Uterus (tissue), 2 donors: ENCODE measurements at regions not wholly inside any gene's neighbourhood (a gene's known extent, or its start where the extent isn't known, plus 50 kb on each side); places are given as distances from the start of the nearest gene placed in this dataset.

Source experiments
- POLR2A ChIP-seq, 2 donors: fragments of 450-650 bp; IDR thresholded peaks; one replicate each; pipeline ENCODE4 v1.6.1; 2016; ENCODE audit warnings: antibody characterized with exemption in 2 of 2, mild to moderate bottlenecking in 1 of 2, moderate library complexity in 1 of 2
- TF ChIP-seq, protein P1 (sequence below), 4 experiments: fragments of 200-600 bp in 2 of 4; fragments of 450-650 bp in 2 of 4; sonication (generic) in 2 of 4; IDR thresholded peaks; one replicate each; pipeline ENCODE4 v1.5.1; 2016 to 2019; ENCODE audit warnings: antibody characterized with exemption in 4 of 4, mild to moderate bottlenecking in 2 of 4, moderate library complexity in 1 of 4

DNA sequence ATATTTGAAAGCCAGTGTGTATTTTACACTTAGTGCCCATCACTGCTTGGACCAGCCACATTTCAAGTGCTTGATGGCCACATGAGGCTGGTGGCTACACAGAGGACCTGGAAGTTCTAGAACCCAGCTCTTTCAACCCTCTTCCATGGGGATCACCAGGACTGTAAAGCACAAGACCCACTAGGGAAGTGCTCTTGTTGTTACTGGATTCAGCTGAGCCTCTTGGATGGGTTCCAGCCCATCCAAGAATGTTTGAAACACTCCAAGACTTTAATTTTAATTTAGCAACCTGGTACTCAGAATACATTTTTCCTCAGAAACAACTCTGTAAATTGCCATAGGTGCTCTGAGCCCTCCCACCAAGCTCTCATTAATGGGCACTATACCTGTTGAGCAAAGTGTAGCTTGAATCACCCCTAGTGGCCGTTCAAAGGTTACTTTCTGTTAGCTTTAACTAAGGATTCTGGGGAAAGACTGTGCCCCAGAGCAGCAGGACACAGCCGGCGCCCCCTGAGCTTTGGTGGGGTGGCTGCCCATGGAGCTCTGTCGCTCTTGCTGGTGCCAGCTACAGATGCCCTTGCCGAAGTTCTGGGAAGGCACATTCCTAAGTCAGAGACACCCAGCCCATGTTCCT lies 212.4 kb downstream of the HSD17B3 start:
- TF ChIP-seq, protein P1, sequence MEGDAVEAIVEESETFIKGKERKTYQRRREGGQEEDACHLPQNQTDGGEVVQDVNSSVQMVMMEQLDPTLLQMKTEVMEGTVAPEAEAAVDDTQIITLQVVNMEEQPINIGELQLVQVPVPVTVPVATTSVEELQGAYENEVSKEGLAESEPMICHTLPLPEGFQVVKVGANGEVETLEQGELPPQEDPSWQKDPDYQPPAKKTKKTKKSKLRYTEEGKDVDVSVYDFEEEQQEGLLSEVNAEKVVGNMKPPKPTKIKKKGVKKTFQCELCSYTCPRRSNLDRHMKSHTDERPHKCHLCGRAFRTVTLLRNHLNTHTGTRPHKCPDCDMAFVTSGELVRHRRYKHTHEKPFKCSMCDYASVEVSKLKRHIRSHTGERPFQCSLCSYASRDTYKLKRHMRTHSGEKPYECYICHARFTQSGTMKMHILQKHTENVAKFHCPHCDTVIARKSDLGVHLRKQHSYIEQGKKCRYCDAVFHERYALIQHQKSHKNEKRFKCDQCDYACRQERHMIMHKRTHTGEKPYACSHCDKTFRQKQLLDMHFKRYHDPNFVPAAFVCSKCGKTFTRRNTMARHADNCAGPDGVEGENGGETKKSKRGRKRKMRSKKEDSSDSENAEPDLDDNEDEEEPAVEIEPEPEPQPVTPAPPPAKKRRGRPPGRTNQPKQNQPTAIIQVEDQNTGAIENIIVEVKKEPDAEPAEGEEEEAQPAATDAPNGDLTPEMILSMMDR (IDR thresholded peaks at IDR 0.05), result no peak
- TF ChIP-seq POLR2A (IDR thresholded peaks at IDR 0.05), result no peak
